SK-N-DZ (cell line): ENCODE measurements at regions not wholly inside any gene's neighbourhood (a gene's known extent, or its start where the extent isn't known, plus 50 kb on each side); places are given as distances from the start of the nearest gene placed in this dataset.
A peak's percentile ranks its signal among the peaks of the same experiment; 100 is the strongest.

Source experiments
- DNase-seq: peaks from one replicate; pipeline ENCODE4 v3.0.0-alpha.2; 2015; ENCODE audit warnings: low spot score

DNA sequence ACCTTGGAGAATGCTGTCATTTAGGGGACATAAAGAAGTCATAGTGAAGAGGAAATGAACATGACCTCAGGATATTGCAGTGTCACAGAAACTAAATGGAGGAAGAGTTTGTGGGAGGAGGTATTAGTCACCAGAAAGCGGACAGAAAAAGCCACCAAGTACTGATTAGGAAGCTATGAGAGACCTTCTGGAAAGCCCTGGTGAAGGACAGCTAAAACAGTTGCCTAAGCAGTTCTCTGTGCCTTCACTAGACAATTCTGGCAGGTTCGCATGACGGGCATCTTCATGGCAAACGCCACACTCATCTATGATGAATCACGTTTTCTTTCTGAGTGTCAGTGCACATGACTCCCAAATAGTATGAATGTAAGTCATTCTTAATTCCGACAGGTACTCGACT, 325.8 kb downstream of the C11orf87 start:
- DNase-seq = no peak

DNA sequence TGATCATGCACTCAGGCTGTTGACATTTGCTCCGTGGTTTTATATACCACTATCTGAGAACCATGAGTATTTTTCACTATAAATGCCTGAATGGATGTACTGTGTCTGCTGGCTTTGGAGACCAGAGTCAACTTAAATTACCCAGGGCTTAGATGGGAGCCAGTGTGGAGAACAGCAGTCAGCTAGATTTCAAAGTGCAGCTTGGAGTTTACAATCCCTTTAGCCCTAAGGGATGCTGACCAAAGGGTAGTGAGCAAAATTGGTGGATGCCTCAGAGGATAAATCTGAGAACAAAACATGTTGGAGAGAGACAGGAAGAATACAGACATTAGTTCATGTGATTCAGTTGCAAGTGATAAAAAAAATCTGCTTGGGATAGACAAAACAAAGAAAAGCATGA, 327.5 kb downstream of the C11orf87 start:
- DNase-seq = no peak

DNA sequence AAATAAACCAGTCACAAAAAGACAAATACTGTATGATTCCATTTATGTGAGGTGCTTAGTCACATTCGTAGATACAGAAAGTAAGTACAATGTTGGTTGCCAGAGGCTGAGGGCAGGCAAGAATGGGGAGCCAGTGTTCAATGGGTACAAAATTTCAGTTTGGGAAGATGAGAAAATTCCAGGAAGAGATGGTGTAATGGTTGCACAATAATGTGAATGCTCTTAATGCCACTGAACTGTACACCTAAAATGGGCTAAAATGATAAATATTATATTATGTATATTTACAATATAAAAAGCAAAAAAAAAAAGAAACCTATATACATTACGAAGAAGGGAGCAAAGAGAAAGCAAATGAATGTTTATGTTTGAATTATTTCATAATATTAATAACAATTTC, 329.0 kb downstream of the C11orf87 start:
- no peak for DNase-seq

DNA sequence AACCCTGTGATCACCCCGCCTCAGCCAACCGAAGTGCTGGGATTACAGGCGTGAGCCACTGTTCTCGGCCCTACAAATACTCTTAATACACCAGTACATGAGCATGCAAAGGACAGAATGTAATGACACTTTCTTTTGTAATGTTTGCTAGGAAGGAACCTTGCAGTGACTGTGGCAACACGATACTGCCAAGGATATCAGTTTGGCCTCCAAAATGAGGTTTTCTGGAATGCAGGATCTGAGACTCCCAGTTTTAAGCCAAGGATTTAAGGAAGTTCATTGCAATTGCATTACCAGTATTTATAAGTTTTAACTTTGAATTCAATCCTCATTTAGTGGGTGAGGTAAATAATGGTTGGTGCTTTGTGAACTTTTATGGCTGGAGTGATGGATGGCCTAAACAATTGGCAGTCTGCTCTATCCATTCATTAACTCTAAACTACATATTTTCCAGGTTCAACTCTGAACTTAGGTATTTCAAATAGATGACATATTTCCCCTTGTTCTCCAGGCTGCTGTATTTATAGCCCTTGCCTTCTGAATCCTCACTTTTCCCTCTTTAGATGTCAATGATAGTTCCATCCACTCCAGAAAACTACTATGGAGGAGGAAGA, 330.3 kb downstream of the C11orf87 start:
- DNase-seq = no peak

DNA sequence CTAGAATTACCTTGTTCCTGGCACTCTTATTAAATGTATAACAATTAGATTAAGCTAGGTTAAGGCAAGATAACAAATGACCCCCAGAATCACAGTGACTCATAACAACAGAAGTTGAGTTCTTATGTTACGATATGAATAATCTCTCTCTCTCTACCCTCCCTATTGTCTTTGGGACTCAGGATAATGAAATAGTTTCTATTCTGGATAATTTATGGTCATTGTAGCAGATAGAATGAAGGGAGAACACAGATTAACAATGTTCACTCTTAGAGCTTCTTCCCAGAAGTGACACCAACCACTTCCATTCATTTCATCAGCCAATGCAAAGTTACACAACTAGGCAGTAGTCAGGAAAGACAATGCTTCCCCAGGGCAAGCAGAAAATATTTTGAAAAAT, 334.5 kb downstream of the C11orf87 start:
- DNase-seq = no peak

DNA sequence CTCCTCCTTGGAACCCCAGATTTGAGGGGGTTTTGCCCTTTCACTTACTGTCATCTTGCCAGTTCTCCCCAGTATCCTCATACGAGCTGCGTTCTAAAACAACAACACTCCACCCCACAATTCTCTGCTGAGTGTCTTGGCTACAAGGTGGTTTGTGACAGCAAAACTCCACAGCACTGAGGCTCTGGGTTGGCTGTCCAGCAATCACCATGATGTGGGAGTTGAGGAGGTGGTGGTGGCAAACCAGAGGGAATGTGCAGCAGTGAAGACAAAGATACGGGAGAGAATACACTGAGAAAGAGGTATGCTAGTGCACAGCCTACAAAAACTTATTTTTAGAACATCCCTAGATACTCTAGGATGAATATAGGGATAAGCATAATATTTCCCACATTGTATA, 335.0 kb downstream of the C11orf87 start:
- no peak for DNase-seq

DNA sequence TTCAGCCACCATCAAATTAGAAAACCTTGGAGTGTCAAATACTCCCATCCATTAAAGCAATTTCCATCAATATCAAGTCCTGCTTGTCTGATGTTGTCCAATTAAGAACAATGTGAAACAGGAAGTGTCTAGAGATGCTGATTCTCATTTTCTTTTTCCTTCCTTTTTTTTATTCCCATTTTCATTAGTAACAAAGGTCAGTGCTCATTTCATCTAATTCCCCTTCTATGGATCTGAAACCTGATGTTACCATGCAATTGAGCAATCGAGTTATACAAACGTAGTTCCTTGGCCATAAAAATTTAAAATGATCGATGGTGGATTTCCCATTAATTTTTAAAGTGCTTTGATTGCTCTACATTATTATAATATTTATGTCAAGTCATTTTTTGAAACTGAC, 330.6 kb upstream of the ZC3H12C start:
- no peak for DNase-seq

DNA sequence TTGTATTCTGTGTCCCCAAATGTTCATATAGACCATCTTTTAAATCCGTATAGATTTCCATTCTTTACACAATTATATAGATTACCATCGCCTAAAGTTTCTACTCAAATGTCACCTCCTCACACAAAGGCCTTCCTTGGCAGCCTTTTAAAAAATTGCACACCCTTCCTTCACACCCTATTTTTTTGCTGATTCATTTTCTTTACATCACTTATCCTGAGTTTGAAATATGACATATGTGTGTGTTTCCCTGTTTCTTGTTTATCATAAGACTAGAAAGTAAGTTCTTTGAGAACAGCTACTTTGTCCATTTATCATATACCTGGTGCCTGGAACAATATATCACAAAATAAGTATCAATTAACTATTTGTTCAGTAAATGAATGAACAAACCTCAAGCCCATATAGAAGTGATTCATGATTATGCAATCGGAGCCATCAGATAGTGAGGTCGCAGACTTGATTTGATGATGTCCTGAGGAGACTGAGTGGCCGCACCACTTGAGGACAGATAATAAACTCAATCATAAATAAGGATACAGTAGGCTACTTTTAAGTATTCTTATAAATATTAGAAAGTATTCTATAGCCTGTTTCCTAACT, 327.4 kb upstream of the ZC3H12C start:
- DNase-seq = no peak

DNA sequence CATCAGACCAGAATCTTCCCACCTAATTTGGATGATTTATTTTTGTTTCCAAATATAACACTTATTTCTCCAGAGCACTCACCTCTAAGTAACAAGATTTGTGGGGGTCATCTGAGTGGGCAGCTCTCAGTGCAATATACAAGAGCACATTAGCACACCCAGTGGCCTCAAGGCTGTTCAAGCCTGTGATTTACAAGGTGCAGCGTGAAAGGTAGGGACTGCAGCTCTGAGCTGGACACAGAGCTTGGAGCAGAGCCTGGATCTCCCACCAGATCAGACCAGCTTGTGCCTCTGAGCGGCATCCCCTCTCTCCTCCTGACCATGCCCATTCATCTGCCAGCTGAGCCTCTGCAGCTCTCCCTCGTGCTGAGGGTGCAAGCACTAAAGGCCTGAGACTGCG, 323.3 kb upstream of the ZC3H12C start:
- DNase-seq = no peak

DNA sequence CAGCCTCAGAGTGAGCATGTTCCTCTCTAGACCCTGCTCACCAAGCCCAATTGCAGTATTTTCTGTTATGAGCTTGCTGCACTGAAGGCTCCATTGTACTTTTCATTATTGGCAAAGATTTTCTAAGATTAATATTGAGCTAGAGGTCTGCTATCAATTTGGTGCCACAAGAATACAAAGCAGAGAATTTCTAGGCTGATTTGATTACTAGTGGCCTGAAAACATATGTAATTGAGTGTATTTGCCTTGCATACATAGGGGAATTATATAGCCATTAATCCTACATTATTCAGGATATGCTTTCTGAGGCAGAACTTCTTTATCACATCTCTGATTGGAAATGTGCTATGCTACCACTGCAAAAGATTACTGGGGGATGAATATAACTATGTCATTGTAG, 322.9 kb upstream of the ZC3H12C start:
- DNase-seq = no peak

DNA sequence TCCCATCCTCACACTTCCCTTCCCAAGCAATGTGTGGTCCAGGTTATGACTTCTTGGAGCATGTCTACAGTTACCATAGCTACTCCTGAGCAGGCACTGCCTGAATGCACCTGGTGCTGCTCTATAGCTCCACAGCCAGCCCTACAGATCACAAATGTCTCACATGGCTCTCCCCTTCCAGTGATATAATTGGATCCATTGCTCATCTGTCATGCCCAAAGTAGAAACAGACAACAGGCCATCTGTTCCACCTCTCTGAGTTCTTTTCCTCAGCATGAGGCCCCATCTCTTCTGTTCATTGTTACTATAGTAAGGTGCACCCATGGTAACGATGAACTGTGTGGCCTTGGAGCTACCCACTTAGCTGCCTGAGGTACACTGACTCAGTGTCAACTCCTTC, 320.3 kb upstream of the ZC3H12C start:
- peak; percentile 74 for DNase-seq

DNA sequence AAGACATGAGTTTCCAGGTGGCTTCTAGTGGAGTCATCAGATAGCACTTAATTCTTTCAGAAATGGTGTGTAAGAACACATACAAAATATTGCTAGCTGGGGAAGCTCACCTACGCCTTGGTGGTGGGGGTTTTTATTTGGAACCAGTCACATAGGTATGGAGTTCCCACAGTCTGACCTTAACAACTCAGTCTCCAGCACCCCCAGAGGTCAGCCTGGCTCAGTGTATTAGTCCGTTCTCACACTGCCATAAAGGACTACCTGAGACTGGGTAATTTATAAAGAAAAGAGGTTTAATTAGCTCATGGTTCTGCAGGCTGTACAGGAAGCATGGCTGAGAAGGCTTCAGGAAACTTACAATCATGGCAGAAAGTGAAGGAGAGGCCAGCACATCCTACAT, 317.5 kb upstream of the ZC3H12C start:
- DNase-seq = no peak

DNA sequence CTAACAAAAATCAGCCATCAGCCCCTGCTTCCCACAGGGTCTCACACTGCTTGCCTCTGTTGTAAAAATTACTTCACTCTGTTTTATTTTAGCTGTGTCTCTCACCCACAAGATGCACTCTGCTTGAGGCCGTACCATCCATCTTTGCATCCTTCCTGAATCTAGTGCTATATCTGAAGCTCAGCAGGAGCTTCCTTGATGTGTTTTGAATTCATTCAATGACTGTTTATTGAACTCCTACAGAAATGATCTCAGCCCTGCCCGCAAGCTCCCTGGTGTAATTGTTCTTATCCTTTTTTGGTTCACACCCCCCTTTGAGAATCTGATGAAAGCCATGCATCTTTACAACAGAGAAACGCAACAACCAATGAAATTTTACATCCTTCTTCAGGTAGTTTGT, 310.2 kb upstream of the ZC3H12C start:
- DNase-seq = no peak

DNA sequence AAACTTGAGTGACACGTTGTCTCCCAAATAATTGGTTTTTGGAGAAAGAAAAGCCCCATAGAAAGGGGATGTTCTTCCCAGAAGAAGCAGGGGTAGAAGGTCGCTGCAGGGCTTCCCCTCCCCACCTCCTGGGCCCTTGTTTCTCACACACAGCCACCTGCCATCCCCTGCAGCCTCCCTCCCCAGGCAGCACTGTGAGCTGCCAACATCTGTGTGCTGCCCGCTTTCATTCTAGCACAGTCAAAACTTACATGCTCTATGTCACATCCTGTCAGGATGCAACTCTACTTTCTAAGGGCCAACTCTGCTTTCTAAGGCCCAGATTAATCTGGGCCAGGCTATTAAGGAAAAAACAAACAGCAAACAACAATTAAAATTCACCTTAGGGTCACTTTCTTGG, 309.4 kb upstream of the ZC3H12C start:
- no peak for DNase-seq

DNA sequence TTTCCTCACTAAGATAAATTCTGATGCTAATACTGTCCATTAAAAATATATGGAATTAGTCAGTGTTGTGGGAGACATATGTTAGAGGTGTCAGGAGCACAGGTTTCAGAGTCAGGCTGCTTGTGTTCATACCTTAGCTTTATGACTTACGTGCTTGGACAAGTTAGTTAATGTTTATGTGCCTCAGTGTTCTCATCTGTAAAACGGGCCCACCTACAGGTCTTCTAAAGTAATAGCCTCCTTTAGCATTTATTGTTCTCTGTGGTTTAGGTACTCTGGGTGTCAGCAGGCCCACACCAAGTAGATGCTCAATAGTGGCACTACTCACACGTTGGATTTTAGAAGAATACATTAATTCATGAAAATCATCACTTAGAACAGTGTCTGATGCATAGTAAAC, 308.7 kb upstream of the ZC3H12C start:
- DNase-seq = no peak

DNA sequence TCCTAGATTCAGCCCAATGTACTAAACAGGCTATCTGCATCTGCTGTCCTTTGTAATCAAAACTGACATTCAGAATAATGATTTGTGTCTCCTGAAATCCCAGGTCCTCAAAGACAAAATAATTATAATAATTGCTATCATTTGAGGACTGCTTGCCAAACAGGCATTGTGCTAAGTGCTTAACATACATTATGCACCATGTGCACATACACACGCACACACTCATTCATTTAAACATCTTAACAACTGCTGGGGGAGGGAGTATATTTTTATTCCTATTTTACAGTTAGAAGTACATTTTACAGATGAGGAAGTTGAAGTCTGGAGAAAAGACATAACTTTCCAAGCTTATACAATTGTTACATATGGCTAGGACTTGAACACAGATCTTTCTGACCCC, 308.0 kb upstream of the ZC3H12C start:
- DNase-seq = no peak

DNA sequence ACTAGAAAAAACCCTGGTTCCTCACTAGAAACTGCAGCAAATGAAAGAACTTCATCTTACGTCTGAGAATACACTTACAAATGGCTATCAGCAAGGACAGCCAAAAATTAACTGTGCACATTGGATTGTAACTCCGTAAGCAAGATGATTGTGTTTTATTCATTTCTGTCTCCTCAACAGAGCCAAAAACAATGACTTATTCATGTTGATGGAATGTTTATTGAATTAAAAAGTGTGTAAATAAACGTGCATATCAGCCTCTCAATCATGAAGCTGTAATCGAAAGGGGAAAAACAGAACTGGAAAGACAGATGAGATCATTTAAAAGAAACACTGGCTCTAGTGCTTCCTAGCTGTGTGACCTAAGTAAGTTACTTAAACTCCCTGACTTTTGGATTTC, 307.5 kb upstream of the ZC3H12C start:
- no peak for DNase-seq

DNA sequence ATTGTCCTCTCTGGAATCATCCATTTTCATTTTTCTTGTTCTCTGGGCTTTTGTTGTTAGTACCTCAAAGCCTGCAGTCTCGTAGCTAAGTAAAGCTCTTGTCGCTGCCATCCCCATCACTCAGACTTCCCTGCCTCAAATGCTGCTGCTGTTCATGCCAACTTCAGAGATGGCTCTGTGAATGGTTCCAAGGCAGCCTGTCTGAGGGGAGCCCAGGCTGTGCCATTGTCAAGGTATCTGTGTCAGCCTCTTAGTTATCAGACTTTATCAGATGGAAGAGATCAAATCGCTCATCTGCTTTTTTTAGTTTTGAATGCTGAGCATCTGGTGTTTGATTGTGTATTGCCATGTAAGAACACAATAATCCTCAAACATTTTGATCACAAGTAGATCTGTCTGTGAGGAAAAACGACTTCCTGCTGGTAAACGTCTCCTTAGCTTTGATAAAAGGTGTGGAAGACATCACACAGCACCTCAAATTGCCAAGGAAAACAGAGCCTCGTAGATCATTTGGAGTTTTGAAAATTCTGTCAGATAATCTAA, 304.2 kb upstream of the ZC3H12C start:
- DNase-seq = peak; percentile 2

DNA sequence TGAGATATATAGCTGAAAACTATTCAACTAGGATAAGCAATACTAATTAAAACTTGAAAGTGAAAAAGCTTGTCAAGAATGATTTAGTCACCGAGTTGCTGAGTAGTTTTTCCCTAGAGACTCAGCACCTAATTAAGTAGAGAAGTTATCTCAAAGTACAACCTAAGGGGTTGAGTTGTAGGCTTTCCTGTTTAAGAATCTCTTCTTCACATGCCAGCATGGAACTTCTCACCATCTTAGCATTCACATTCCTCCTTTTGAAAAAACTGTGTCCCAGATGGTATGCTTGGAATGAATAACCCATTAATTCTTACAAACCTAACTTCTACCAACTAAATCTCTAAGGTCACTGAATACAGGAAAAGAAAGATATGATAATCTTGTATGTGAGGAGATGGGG, 303.3 kb upstream of the ZC3H12C start:
- no peak for DNase-seq

DNA sequence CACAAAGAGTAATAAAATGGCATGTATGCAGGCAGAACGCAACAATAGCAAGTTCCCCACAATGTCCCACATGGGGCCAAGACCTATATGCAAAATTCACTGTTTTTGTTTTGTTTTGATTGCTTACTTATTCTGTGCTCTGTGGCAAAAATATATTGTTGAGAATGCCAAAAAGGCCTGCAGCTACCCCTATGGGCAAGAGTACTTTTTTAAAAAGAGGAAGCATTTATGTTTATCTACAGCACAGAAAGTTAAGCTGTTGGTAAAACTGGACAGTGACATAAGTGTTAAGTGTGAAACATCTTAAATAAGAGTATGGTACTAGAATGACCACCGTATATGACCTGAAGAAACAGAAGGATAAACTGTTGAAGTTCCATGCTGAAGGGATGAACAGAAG, 301.9 kb upstream of the ZC3H12C start:
- no peak for DNase-seq

DNA sequence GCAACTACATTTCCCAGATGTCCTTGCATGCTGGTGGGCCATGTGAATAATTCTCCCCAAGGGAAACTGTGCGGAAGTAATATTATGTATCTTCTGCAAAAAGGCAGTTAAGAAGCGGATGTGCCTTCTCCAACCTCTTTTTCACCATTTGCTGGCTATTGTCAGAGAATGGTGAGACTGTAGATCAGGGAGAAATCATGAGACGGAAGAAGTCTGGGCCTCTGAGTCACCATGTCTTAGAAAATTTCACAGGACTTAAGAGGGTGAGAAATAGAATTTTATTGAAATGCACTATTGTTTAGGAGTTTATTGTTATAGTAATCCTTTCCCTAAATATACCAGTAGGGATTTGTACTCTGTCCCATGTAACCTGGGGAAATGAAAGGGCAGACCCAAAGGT, 298.7 kb upstream of the ZC3H12C start:
- DNase-seq = no peak

DNA sequence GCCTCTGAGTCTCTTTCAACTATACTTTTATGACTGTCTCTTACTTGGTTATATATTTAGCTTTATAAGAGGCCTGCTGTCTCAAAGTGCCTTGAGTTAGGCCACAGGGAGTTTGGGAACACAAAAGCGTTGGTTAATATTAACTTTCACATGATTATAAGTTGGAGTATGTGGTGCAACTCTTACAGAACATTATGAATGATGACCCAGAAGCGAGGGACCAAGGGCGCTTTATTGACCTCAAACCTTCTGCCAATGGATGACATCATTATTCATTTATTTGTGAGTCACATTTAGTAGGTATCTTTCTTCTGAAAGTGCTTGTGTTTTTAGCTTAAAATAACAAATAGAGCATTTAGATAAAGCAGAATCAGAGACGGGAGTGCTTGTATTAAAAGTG, 298.0 kb upstream of the ZC3H12C start:
- no peak for DNase-seq

DNA sequence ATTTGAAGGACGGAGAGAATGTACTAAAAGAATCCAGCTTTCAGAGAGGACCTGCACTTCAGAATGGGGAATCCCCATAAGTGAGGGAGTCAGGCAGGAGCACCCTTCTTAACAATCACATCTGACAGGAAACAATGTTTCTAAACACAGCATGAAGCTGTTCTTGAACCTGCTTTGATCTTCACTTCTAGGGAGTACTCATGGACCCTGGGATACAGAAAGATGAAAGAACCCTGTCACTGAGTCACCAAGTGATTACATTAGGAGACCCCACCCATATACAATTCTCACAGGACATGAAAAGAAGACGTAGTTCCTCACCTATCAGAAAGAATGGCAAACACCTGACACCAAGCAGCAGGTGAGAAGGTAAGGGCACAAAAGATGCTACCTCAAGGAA, 296.9 kb upstream of the ZC3H12C start:
- no peak for DNase-seq

DNA sequence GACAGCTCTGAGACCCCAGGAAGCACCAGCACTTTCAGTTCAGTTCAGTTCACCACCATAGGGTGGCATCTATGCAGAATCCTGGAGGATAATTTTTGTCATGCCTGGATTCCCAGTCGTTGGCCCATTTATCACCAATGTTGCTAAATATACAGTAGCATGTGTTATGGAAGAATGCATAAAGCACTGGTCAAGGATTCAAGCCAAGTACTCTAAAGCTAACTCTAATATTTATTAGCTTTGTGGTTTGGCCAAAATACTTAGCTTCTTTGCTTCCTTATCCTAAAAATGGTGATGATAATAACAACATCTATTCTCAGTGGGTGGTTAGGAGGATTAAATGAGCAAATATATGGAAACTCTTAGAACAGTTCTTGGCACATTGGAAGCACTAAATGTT, 294.7 kb upstream of the ZC3H12C start:
- DNase-seq = no peak
